GM19239 (cell line): ENCODE measurements at regions not wholly inside any gene's neighbourhood (a gene's known extent, or its start where the extent isn't known, plus 50 kb on each side); places are given as distances from the start of the nearest gene placed in this dataset.
"Not testable (repeated sequence)": the region's sequence is repeated elsewhere in the genome, so short reads cannot be mapped to it uniquely, and the experiment has no call there.

ENCODE experiments used
- DNase-seq: peaks from one replicate; pipeline ENCODE4 v3.0.0; 2011; ENCODE audit warnings: low spot score; ENCODE audit not compliant: insufficient read length
- FAIRE-seq: peaks from 2 replicates; lab custom pipeline; 2011; peaks lifted over from hg19 to GRCh38; lab: Jason Lieb, UNC

GRCh38 chr10:89942217-89942616, 240.8 kb downstream of the KIF20B start:
- FAIRE-seq (no peak), DNase-seq (no peak)

- no peak for DNase-seq
Measured at GRCh38 chr10:89944138-89944537, 242.7 kb downstream of the KIF20B start.

GRCh38 chr10:89946106-89946505, 244.7 kb downstream of the KIF20B start:
- DNase-seq: no peak
- FAIRE-seq: peak; percentile 68

More at GRCh38 chr10:89944138-89944537, 242.7 kb downstream of the KIF20B start:
- no peak for FAIRE-seq

GRCh38 chr10:89949496-89949895, 248.1 kb downstream of the KIF20B start:
- DNase-seq (no peak), FAIRE-seq (no peak)

- DNase-seq (no peak), FAIRE-seq (no peak)
Measured at GRCh38 chr10:89952325-89952724, 250.9 kb downstream of the KIF20B start.

- DNase-seq: no peak
- FAIRE-seq: no peak
Measured at GRCh38 chr10:89952751-89953150, 251.4 kb downstream of the KIF20B start.

GRCh38 chr10:89954061-89954460, 252.7 kb downstream of the KIF20B start:
- FAIRE-seq (no peak), DNase-seq (no peak)

- FAIRE-seq (no peak), DNase-seq (no peak)
Measured at GRCh38 chr10:89954787-89955566, 253.6 kb downstream of the KIF20B start.

- no peak for FAIRE-seq
Measured at GRCh38 chr10:89959433-89960110, 258.2 kb downstream of the KIF20B start.

GRCh38 chr10:89963451-89964102, 262.2 kb downstream of the KIF20B start:
- no peak for DNase-seq
- FAIRE-seq: no peak

More at GRCh38 chr10:89959433-89960110, 258.2 kb downstream of the KIF20B start:
- DNase-seq: peak; percentile 3

- DNase-seq (no peak), FAIRE-seq (no peak)
Measured at GRCh38 chr10:89966211-89966610, 264.8 kb downstream of the KIF20B start.

GRCh38 chr10:89973326-89973725, 271.9 kb downstream of the KIF20B start:
- FAIRE-seq (no peak), DNase-seq (no peak)

- FAIRE-seq: no peak
- DNase-seq: no peak
Measured at GRCh38 chr10:89975071-89975470, 273.7 kb downstream of the KIF20B start.

GRCh38 chr10:89975771-89976170, 274.4 kb downstream of the KIF20B start:
- FAIRE-seq (no peak), DNase-seq (no peak)

- DNase-seq: no peak
- FAIRE-seq: no peak
Measured at GRCh38 chr10:89978081-89978480, 276.7 kb downstream of the KIF20B start.

- FAIRE-seq (no peak), DNase-seq (no peak)
Measured at GRCh38 chr10:89979726-89980125, 278.3 kb downstream of the KIF20B start.

- FAIRE-seq: no peak
Measured at GRCh38 chr10:89980166-89980565, 278.8 kb downstream of the KIF20B start.

GRCh38 chr10:89981891-89982290, 280.5 kb downstream of the KIF20B start:
- DNase-seq (no peak), FAIRE-seq (no peak)

More at GRCh38 chr10:89980166-89980565, 278.8 kb downstream of the KIF20B start:
- no peak for DNase-seq

GRCh38 chr10:89985446-89985845, 284.1 kb downstream of the KIF20B start:
- FAIRE-seq: no peak
- DNase-seq: no peak

- not testable (repeated sequence) for DNase-seq, FAIRE-seq
Measured at GRCh38 chr10:89988361-89988760, 287.0 kb downstream of the KIF20B start.

GRCh38 chr10:89992575-89992974, 291.2 kb downstream of the KIF20B start:
- DNase-seq (no peak), FAIRE-seq (peak; percentile 21)
